Natural killer cell (primary cell): ENCODE measurements at regions not wholly inside any gene's neighbourhood (a gene's known extent, or its start where the extent isn't known, plus 50 kb on each side); places are given as distances from the start of the nearest gene placed in this dataset.
"Not testable (repeated sequence)": the region's sequence is repeated elsewhere in the genome, so short reads cannot be mapped to it uniquely, and the experiment has no call there.

Experiments used
- ATAC-seq, 3 donors: fragments of 150-1000 bp in 2 of 3; fragments of 200-7000 bp in 1 of 3; cut with Tn5 transposase; 1 replicate in 1 of 3; 2 replicates in 2 of 3; pipeline ENCODE4 v1.10.0; 2021; ENCODE audit warnings: mild to moderate bottlenecking in 2 of 3, moderate library complexity in 2 of 3
- DNase-seq, 2 donors: peaks; one replicate each; pipeline versions ENCODE4 v3.0.0 to v3.0.0-alpha.2; 2013 to 2021; ENCODE audit warnings: mixed read lengths in 1 of 2
- H3K27ac ChIP-seq: one replicate; pipeline ENCODE4 v1.5.1; 2013; ENCODE audit warnings: mild to moderate bottlenecking, low read length
- H3K27me3 ChIP-seq: one replicate; pipeline ENCODE4 v1.6.1; 2013; ENCODE audit warnings: low read length; ENCODE audit not compliant: control insufficient read depth, insufficient read depth
- H3K36me3 ChIP-seq: one replicate; pipeline ENCODE4 v1.6.1; 2013; ENCODE audit warnings: low read length; ENCODE audit not compliant: control insufficient read depth, insufficient read depth
- H3K4me1 ChIP-seq: one replicate; pipeline ENCODE4 v1.6.1; 2013; ENCODE audit warnings: low read length; ENCODE audit not compliant: control insufficient read depth, insufficient read depth
- H3K4me3 ChIP-seq: one replicate; pipeline ENCODE4 v1.5.1; 2013; ENCODE audit warnings: low read length
- H3K9me3 ChIP-seq: one replicate; pipeline ENCODE4 v1.6.1; 2013; ENCODE audit warnings: low read length; ENCODE audit not compliant: control insufficient read depth, insufficient read depth
- H3K27ac Mint-ChIP-seq, 2 donors: one replicate each; pipeline ENCODE4 v1.8.0; 2022; ENCODE audit warnings: mild to moderate bottlenecking in 2 of 2, mixed read lengths in 2 of 2, moderate library complexity in 1 of 2
- H3K27me3 Mint-ChIP-seq, 2 donors: one replicate each; pipeline ENCODE4 v1.8.0; 2022; ENCODE audit warnings: low read depth in 2 of 2, mixed read lengths in 2 of 2
- H3K36me3 Mint-ChIP-seq: one replicate; pipeline ENCODE4 v1.8.0; 2022; ENCODE audit warnings: mixed read lengths
- H3K4me1 Mint-ChIP-seq, 2 donors: one replicate each; pipeline ENCODE4 v1.8.0; 2022; ENCODE audit warnings: mixed read lengths in 2 of 2
- H3K4me3 Mint-ChIP-seq: one replicate; pipeline ENCODE4 v1.8.0; 2022; ENCODE audit warnings: mild to moderate bottlenecking, moderate library complexity, mixed read lengths
- H3K9me3 Mint-ChIP-seq, 2 donors: one replicate each; pipeline ENCODE4 v1.8.0; 2022; ENCODE audit warnings: mixed read lengths in 2 of 2
- WGBS: methylation state at CpG from one replicate; pipeline ENCODE4 v1.1.7; 2013; ENCODE audit warnings: missing lambda C conversion rate; ENCODE audit not compliant: insufficient coverage; 5-methylcytosine and 5-hydroxymethylcytosine counted together
- intact Hi-C: fragments of 100-400 bp; cut with micrococcal nuclease; formaldehyde crosslinking; loops from one replicate; pipeline ENCODE4 v1.14.2; 2022
- TF ChIP-seq, protein P1 (sequence below): fragments of 200-600 bp; IDR thresholded peaks from one replicate; pipeline ENCODE4 v1.8.0; 2022; ENCODE audit warnings: antibody characterized with exemption

DNA sequence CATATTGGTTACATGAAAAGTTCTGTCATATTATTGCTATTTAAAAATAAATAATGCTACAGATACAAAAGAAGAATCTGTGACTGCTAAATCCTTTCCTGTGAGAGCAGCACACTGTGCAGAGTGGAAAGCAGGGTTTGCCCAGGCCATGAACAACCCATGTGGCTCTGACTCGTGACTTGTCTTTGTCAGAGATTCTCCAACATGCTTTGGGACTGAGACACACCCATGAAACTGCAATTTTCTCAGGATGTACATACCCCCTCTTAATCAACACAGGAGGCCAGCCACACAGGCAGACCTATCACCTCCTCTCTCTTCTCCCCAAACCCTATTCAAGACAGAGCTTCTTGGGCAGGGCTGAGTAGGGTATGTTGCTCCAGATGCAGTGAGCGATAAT is 96.8 kb upstream of the NTF3 start:
- Histone ChIP-seq H3K27me3 (no peaks in the 10 kb centered on the region), H3K27ac (no peak overlapping the region), H3K36me3 (no peaks in the 10 kb centered on the region), H3K4me1 (no peaks in the 10 kb centered on the region), H3K9me3 (no peaks in the 10 kb centered on the region), H3K4me3 (no peak overlapping the region)
- no peaks in the 10 kb centered on the region for H3K4me1 Mint-ChIP-seq
- TF ChIP-seq, protein P1, sequence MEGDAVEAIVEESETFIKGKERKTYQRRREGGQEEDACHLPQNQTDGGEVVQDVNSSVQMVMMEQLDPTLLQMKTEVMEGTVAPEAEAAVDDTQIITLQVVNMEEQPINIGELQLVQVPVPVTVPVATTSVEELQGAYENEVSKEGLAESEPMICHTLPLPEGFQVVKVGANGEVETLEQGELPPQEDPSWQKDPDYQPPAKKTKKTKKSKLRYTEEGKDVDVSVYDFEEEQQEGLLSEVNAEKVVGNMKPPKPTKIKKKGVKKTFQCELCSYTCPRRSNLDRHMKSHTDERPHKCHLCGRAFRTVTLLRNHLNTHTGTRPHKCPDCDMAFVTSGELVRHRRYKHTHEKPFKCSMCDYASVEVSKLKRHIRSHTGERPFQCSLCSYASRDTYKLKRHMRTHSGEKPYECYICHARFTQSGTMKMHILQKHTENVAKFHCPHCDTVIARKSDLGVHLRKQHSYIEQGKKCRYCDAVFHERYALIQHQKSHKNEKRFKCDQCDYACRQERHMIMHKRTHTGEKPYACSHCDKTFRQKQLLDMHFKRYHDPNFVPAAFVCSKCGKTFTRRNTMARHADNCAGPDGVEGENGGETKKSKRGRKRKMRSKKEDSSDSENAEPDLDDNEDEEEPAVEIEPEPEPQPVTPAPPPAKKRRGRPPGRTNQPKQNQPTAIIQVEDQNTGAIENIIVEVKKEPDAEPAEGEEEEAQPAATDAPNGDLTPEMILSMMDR, result no peak
- H3K27ac Mint-ChIP-seq, result no peak overlapping the region
- H3K4me3 Mint-ChIP-seq, result no peak overlapping the region
- DNase-seq (no peak), ATAC-seq (no peak)
- H3K36me3 Mint-ChIP-seq, result no peaks in the 10 kb centered on the region
- peaks cover 0 to 24% of the 10 kb centered on the region in 2 donors for H3K27me3 Mint-ChIP-seq
- no peaks in the 10 kb centered on the region for H3K9me3 Mint-ChIP-seq
- intact Hi-C loops, result no loop called here
- 83% methylated on average over 2 of the region's 2 CpGs for WGBS

DNA sequence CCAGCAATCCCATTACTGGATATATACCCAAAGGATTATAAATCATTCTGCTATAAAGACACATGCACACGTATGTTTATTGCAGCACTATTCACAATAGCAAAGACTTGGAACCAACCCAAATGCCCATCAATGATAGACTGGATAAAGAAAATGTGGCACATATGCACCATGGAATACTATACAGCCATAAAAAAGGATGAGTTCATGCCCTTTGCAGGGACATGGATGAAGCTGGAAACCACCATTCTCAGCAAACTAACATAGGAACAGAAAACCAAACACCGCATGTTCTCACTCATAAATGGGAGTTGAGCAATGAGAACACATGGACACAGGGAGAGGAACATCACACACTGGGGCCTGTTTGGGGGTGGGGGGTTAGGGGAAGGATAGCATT is 90.8 kb upstream of the NTF3 start:
- ATAC-seq, H3K36me3 ChIP-seq, H3K9me3 ChIP-seq, H3K27ac ChIP-seq, H3K4me3 ChIP-seq, H3K36me3 Mint-ChIP-seq, H3K27me3 ChIP-seq, H3K4me1 Mint-ChIP-seq, DNase-seq, H3K9me3 Mint-ChIP-seq, intact Hi-C loops, H3K4me1 ChIP-seq, H3K27ac Mint-ChIP-seq, H3K4me3 Mint-ChIP-seq: not testable (repeated sequence)
- peaks cover 3 to 12% of the 10 kb centered on the region in 2 donors for H3K27me3 Mint-ChIP-seq
- no CpG with 5 or more reads among the region's 2 CpGs for WGBS

DNA sequence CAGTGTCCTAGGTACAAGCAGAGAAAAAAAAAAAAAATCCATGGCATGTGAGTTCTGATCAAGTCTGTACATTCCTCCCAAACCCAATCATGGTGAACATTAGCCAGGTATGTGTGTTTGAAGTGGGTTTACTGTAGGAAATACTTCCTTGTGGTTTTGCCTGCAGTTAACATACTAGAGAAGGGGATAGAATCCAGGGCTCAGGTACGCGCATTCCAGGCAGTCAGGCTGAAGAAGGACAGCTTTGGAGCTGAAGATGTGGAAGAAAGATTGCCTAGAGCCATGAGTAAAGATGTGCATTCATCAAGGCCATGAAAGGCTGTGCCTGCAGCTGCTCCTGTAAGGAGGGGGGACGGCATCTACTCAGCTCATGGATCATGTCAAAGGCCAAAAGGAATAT is 88.2 kb upstream of the NTF3 start:
- Histone ChIP-seq H3K9me3 (no peaks in the 10 kb centered on the region), H3K4me1 (no peaks in the 10 kb centered on the region), H3K4me3 (no peak overlapping the region), H3K27ac (no peak overlapping the region), H3K36me3 (no peaks in the 10 kb centered on the region), H3K27me3 (no peaks in the 10 kb centered on the region)
- TF ChIP-seq, protein P1, result no peak
- Mint-ChIP-seq H3K36me3 (no peaks in the 10 kb centered on the region), H3K9me3 (no peaks in the 10 kb centered on the region), H3K4me3 (no peak overlapping the region), H3K4me1 (no peaks in the 10 kb centered on the region), H3K27ac (no peak overlapping the region), H3K27me3 (peaks cover 3 to 10% of the 10 kb centered on the region in 2 donors)
- WGBS, result 91% methylated on average over 3 of the region's 3 CpGs
- DNase-seq (no peak), ATAC-seq (no peak)
- intact Hi-C loops, result no loop called here

DNA sequence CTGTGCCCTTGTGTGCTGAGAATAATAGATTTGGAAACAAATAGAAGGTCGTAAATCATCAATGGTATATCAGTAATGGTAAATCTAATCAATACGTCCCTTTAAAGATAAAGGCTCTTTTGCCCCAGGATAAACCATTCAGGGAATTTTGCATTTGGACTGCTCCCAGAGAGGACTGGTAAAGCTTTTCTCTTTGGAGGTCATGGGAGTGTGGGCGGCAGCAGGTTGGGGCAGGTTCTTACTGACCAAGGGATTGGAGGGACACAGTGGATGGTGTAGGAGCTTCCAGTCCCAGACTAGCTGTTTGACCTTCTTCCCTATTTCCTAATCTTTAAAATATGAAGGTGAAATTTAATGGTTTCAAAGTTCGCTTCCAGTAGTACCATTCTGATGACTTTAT is 87.8 kb upstream of the NTF3 start:
- peaks cover 3 to 6% of the 10 kb centered on the region in 2 donors for H3K27me3 Mint-ChIP-seq
- no peaks in the 10 kb centered on the region for H3K27me3 ChIP-seq
- TF ChIP-seq, protein P1, result no peak
- H3K4me1 ChIP-seq, result no peaks in the 10 kb centered on the region
- intact Hi-C loops, result no loop called here
- ATAC-seq, result no peak
- no peaks in the 10 kb centered on the region for H3K9me3 ChIP-seq
- no peak overlapping the region for H3K4me3 Mint-ChIP-seq
- H3K27ac Mint-ChIP-seq, result no peak overlapping the region
- H3K9me3 Mint-ChIP-seq, result no peaks in the 10 kb centered on the region
- DNase-seq, result no peak
- H3K36me3 ChIP-seq, result no peaks in the 10 kb centered on the region
- 90% methylated on average over 3 of the region's 4 CpGs for WGBS
- no peaks in the 10 kb centered on the region for H3K4me1 Mint-ChIP-seq
- no peak overlapping the region for H3K4me3 ChIP-seq
- no peak overlapping the region for H3K27ac ChIP-seq
- no peaks in the 10 kb centered on the region for H3K36me3 Mint-ChIP-seq
